ENCODE measurements at regions not wholly inside any gene's neighbourhood (a gene's known extent, or its start where the extent isn't known, plus 50 kb on each side); places are given as distances from the start of the nearest gene placed in this dataset.
A peak's percentile ranks its signal among the peaks of the same experiment; 100 is the strongest.
"Not testable (repeated sequence)": the region's sequence is repeated elsewhere in the genome, so short reads cannot be mapped to it uniquely, and the experiment has no call there.

- peak; percentile 12 for DNase-seq (ENCODE audit: low spot score)
Observed at GRCh38 chr2:91497129-91498064, 2805.9 kb downstream of the RPIA start.

- not testable (repeated sequence) for DNase-seq (ENCODE audit: low spot score)
Observed at GRCh38 chr2:91498065-91498449, 2806.6 kb downstream of the RPIA start.

- DNase-seq (ENCODE audit: low spot score), result not testable (repeated sequence)
Observed at GRCh38 chr2:91498513-91499250, 2807.2 kb downstream of the RPIA start.

- not testable (repeated sequence) for DNase-seq (ENCODE audit: low spot score)
Observed at GRCh38 chr2:91499431-91500050, 2808.1 kb downstream of the RPIA start.

- not testable (repeated sequence) for DNase-seq (ENCODE audit: low spot score)
Observed at GRCh38 chr2:91500246-91500977, 2808.9 kb downstream of the RPIA start.

- not testable (repeated sequence) for DNase-seq (ENCODE audit: low spot score)
Observed at GRCh38 chr2:91500978-91501310, 2809.5 kb downstream of the RPIA start.

GRCh38 chr2:91501481-91502080, 2810.1 kb downstream of the RPIA start:
- DNase-seq (ENCODE audit: low spot score), result not testable (repeated sequence)

GRCh38 chr2:91503572-91503958, 2812.1 kb downstream of the RPIA start:
- not testable (repeated sequence) for DNase-seq (ENCODE audit: low spot score)

GRCh38 chr2:91503959-91504741, 2812.7 kb downstream of the RPIA start:
- DNase-seq (ENCODE audit: low spot score), result not testable (repeated sequence)

GRCh38 chr2:91508816-91509215, 2817.3 kb downstream of the RPIA start:
- DNase-seq (ENCODE audit: low spot score), result not testable (repeated sequence)

GRCh38 chr2:91509276-91509675, 2817.8 kb downstream of the RPIA start:
- not testable (repeated sequence) for DNase-seq (ENCODE audit: low spot score)

- DNase-seq (ENCODE audit: low spot score), result not testable (repeated sequence)
Observed at GRCh38 chr2:91511166-91511565, 2819.7 kb downstream of the RPIA start.

GRCh38 chr2:91515966-91516365, 2824.5 kb downstream of the RPIA start:
- not testable (repeated sequence) for DNase-seq (ENCODE audit: low spot score)

GRCh38 chr2:91516669-91517068, 2825.2 kb downstream of the RPIA start:
- DNase-seq (ENCODE audit: low spot score), result peak; percentile 0

- DNase-seq (ENCODE audit: low spot score), result not testable (repeated sequence)
Observed at GRCh38 chr2:91517846-91518245, 2826.4 kb downstream of the RPIA start.

GRCh38 chr2:91518361-91518981, 2827.0 kb downstream of the RPIA start:
- peak; percentile 0 for DNase-seq (ENCODE audit: low spot score)

GRCh38 chr2:91519359-91519758, 2827.9 kb downstream of the RPIA start:
- DNase-seq (ENCODE audit: low spot score), result not testable (repeated sequence)

- not testable (repeated sequence) for DNase-seq (ENCODE audit: low spot score)
Observed at GRCh38 chr2:91519914-91520313, 2828.4 kb downstream of the RPIA start.

- DNase-seq (ENCODE audit: low spot score), result not testable (repeated sequence)
Observed at GRCh38 chr2:91520523-91520922, 2829.1 kb downstream of the RPIA start.

All from H4 (cell line).